ENCODE measurements at regions not wholly inside any gene's neighbourhood (a gene's known extent, or its start where the extent isn't known, plus 50 kb on each side); places are given as distances from the start of the nearest gene placed in this dataset.

GRCh38 chr5:125491986-125492492, 745.6 kb upstream of the ZNF608 start:
- no peak for DNase-seq

- no peak for DNase-seq
Measured at GRCh38 chr5:125492977-125493376, 746.5 kb upstream of the ZNF608 start.

- no peak for DNase-seq
Measured at GRCh38 chr5:125496393-125496792, 750.0 kb upstream of the ZNF608 start.

GRCh38 chr5:125497651-125498050, 751.2 kb upstream of the ZNF608 start:
- no peak for DNase-seq

- DNase-seq = no peak
Measured at GRCh38 chr5:125499636-125500332, 753.3 kb upstream of the ZNF608 start.

GRCh38 chr5:125501396-125501795, 755.0 kb upstream of the ZNF608 start:
- DNase-seq = no peak

- no peak for DNase-seq
Measured at GRCh38 chr5:125503946-125504345, 757.5 kb upstream of the ZNF608 start.

GRCh38 chr5:125505115-125505514, 758.7 kb upstream of the ZNF608 start:
- no peak for DNase-seq

GRCh38 chr5:125506124-125506523, 759.7 kb upstream of the ZNF608 start:
- no peak for DNase-seq

GRCh38 chr5:125508225-125508624, 761.8 kb upstream of the ZNF608 start:
- DNase-seq = no peak

GRCh38 chr5:125510651-125511050, 764.2 kb upstream of the ZNF608 start:
- DNase-seq = no peak

- DNase-seq = no peak
Measured at GRCh38 chr5:125517973-125518550, 771.6 kb upstream of the ZNF608 start.

- DNase-seq = no peak
Measured at GRCh38 chr5:125521289-125521688, 774.9 kb upstream of the ZNF608 start.

- DNase-seq = no peak
Measured at GRCh38 chr5:125525356-125525755, 778.9 kb upstream of the ZNF608 start.

- DNase-seq = no peak
Measured at GRCh38 chr5:125526966-125527365, 780.5 kb upstream of the ZNF608 start.

- DNase-seq = no peak
Measured at GRCh38 chr5:125528881-125529280, 782.4 kb upstream of the ZNF608 start.

GRCh38 chr5:125530833-125531615, 784.6 kb upstream of the ZNF608 start:
- no peak for DNase-seq

GRCh38 chr5:125536095-125536494, 789.7 kb upstream of the ZNF608 start:
- no peak for DNase-seq

- DNase-seq = no peak
Measured at GRCh38 chr5:125536582-125536981, 790.1 kb upstream of the ZNF608 start.

GRCh38 chr5:125537661-125538060, 791.2 kb upstream of the ZNF608 start:
- DNase-seq = no peak

- no peak for DNase-seq
Measured at GRCh38 chr5:125538469-125538868, 792.0 kb upstream of the ZNF608 start.

GRCh38 chr5:125541085-125541484, 794.6 kb upstream of the ZNF608 start:
- no peak for DNase-seq

- DNase-seq = no peak
Measured at GRCh38 chr5:125549322-125549911, 803.0 kb upstream of the ZNF608 start.

GRCh38 chr5:125550274-125550673, 803.8 kb upstream of the ZNF608 start:
- DNase-seq = no peak
